ENCODE measurements at regions not wholly inside any gene's neighbourhood (a gene's known extent, or its start where the extent isn't known, plus 50 kb on each side); places are given as distances from the start of the nearest gene placed in this dataset.

- CTCF ChIA-PET = no interaction called here
- Histone ChIP-seq H3K4me3 (ENCODE audit: low read depth, low read length) (no peak overlapping the region), H3K36me3 (ENCODE audit: control insufficient read depth in 2 of 2, insufficient read depth in 1 of 2, low read length in 2 of 2) (no peaks in the 10 kb centered on the region), H3K9me3 (ENCODE audit: control insufficient read depth, insufficient read depth, low read depth, low read length) (no peaks in the 10 kb centered on the region), H3K27ac (ENCODE audit: extremely low read depth, low read depth, low read length) (no peak overlapping the region), H3K4me1 (ENCODE audit: control insufficient read depth, insufficient read depth, low read length) (no peaks in the 10 kb centered on the region)
- no peak for TF ChIP-seq ZNF146 (tag by site-specific recombination; IDR thresholded peaks at IDR 0.05)
- TF ChIP-seq, protein P1, sequence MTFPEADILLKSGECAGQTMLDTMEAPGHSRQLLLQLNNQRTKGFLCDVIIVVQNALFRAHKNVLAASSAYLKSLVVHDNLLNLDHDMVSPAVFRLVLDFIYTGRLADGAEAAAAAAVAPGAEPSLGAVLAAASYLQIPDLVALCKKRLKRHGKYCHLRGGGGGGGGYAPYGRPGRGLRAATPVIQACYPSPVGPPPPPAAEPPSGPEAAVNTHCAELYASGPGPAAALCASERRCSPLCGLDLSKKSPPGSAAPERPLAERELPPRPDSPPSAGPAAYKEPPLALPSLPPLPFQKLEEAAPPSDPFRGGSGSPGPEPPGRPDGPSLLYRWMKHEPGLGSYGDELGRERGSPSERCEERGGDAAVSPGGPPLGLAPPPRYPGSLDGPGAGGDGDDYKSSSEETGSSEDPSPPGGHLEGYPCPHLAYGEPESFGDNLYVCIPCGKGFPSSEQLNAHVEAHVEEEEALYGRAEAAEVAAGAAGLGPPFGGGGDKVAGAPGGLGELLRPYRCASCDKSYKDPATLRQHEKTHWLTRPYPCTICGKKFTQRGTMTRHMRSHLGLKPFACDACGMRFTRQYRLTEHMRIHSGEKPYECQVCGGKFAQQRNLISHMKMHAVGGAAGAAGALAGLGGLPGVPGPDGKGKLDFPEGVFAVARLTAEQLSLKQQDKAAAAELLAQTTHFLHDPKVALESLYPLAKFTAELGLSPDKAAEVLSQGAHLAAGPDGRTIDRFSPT (tag by site-specific recombination; IDR thresholded peaks at IDR 0.05) = no peak
- POLR2A ChIA-PET = no interaction called here
These were observed 119.2 kb downstream of the DDX53 start for GRCh38 chrX:23118890-23119527.

DNA sequence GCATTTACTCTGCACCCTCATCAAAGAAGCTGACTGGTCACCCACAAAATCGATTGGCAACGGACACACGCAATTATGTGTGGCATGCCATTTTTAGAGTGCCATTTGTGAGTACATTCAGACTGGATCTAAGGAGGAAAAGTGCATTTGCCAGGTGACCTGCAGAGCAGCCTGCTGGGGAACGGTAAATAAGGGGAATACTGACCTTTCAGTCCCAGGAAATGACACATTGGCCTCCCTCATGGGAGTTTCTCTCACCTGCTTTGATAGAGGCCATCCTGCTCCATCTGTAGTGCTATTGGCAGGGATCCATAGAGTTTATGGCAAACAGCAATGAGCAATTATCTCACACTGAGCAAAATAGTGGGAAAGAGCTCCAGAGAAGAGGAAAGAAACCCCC lies 127.8 kb downstream of the DDX53 start:
- ChIA-PET POLR2A (no interaction called here), CTCF (interaction anchor here (1.0 kb wide), 1 partner anchor 41 kb away, joined by 4 read pairs; no protein-coding TSS in a partner anchor)
- TF ChIP-seq ZSCAN30 (tag by site-specific recombination; IDR thresholded peaks at IDR 0.05) = no peak
- TF ChIP-seq, protein P2, sequence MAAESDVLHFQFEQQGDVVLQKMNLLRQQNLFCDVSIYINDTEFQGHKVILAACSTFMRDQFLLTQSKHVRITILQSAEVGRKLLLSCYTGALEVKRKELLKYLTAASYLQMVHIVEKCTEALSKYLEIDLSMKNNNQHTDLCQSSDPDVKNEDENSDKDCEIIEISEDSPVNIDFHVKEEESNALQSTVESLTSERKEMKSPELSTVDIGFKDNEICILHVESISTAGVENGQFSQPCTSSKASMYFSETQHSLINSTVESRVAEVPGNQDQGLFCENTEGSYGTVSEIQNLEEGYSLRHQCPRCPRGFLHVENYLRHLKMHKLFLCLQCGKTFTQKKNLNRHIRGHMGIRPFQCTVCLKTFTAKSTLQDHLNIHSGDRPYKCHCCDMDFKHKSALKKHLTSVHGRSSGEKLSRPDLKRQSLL (tag by site-specific recombination; IDR thresholded peaks at IDR 0.05) = no peak
- TF ChIP-seq ZNF169 (tag by site-specific recombination; IDR thresholded peaks at IDR 0.05) = no peak
- no peak for TF ChIP-seq ZNF426 (tag by site-specific recombination; IDR thresholded peaks at IDR 0.05)
- no peak for TF ChIP-seq ZNF530 (tag by site-specific recombination; IDR thresholded peaks at IDR 0.05; ENCODE audit: low read depth)
- TF ChIP-seq, protein P3, sequence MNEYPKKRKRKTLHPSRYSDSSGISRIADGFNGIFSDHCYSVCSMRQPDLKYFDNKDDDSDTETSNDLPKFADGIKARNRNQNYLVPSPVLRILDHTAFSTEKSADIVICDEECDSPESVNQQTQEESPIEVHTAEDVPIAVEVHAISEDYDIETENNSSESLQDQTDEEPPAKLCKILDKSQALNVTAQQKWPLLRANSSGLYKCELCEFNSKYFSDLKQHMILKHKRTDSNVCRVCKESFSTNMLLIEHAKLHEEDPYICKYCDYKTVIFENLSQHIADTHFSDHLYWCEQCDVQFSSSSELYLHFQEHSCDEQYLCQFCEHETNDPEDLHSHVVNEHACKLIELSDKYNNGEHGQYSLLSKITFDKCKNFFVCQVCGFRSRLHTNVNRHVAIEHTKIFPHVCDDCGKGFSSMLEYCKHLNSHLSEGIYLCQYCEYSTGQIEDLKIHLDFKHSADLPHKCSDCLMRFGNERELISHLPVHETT (tag by site-specific recombination; IDR thresholded peaks at IDR 0.05) = no peak
- TF ChIP-seq ZNF16 (tag by site-specific recombination; IDR thresholded peaks at IDR 0.05; ENCODE audit: low read depth) = no peak
- no peak for TF ChIP-seq ZNF626 (tag by site-specific recombination; IDR thresholded peaks at IDR 0.05)
- TF ChIP-seq ZBTB1 (tag by site-specific recombination; IDR thresholded peaks at IDR 0.05) = no peak
- TF ChIP-seq ZNF350 (tag by site-specific recombination; IDR thresholded peaks at IDR 0.05) = no peak
- TF ChIP-seq HOXC10 (CRISPR knock-in tag; IDR thresholded peaks at IDR 0.05) = no peak
- no peak for TF ChIP-seq ZNF529 (tag by site-specific recombination; IDR thresholded peaks at IDR 0.05; ENCODE audit: insufficient replicate concordance)
- no peak for TF ChIP-seq PRDM1 (tag by site-specific recombination; IDR thresholded peaks at IDR 0.05)

DNA sequence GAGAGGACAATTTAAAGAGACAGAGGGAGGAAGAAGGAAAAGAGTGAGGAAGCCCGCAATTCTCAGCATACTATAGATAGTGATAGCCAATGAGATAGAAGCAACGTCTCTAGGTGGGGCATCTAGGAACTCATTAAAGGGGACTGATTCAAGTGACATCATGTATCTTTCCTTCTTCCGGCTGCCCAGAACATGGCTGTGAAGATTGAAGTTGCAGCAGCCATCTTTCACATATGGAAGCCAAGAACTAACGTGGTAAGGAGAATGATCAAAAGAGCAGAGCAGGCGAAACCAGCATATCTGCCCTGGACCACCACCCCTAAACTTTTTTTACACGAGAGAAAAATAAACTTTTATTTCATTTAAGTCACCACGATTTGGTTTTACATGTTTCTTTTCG lies 133.8 kb downstream of the DDX53 start:
- Histone ChIP-seq H3K27ac (ENCODE audit: extremely low read depth, low read depth, low read length) (no peak overlapping the region), H3K9me3 (ENCODE audit: control insufficient read depth, insufficient read depth, low read depth, low read length) (no peaks in the 10 kb centered on the region), H3K4me1 (ENCODE audit: control insufficient read depth, insufficient read depth, low read length) (no peaks in the 10 kb centered on the region), H3K36me3 (ENCODE audit: control insufficient read depth in 2 of 2, insufficient read depth in 1 of 2, low read length in 2 of 2) (no peaks in the 10 kb centered on the region), H3K4me3 (ENCODE audit: low read depth, low read length) (no peak overlapping the region)
- ChIA-PET CTCF (no interaction called here), POLR2A (no interaction called here)
- no peak for TF ChIP-seq BCL11B (tag by site-specific recombination; IDR thresholded peaks at IDR 0.05; ENCODE audit: low read depth)
- no peak for TF ChIP-seq HOXD13 (CRISPR knock-in tag; IDR thresholded peaks at IDR 0.05; ENCODE audit: borderline replicate concordance)
- TF ChIP-seq, protein P4, sequence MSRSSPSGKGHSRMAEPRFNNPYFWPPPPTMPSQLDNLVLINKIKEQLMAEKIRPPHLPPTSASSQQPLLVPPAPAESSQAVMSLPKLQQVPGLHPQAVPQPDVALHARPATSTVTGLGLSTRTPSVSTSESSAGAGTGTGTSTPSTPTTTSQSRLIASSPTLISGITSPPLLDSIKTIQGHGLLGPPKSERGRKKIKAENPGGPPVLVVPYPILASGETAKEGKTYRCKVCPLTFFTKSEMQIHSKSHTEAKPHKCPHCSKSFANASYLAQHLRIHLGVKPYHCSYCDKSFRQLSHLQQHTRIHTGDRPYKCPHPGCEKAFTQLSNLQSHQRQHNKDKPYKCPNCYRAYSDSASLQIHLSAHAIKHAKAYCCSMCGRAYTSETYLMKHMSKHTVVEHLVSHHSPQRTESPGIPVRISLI (tag by site-specific recombination; IDR thresholded peaks at IDR 0.05) = no peak
- no peak for TF ChIP-seq ZNF610 (tag by site-specific recombination; IDR thresholded peaks at IDR 0.05; ENCODE audit: borderline replicate concordance)
- TF ChIP-seq, protein P5, sequence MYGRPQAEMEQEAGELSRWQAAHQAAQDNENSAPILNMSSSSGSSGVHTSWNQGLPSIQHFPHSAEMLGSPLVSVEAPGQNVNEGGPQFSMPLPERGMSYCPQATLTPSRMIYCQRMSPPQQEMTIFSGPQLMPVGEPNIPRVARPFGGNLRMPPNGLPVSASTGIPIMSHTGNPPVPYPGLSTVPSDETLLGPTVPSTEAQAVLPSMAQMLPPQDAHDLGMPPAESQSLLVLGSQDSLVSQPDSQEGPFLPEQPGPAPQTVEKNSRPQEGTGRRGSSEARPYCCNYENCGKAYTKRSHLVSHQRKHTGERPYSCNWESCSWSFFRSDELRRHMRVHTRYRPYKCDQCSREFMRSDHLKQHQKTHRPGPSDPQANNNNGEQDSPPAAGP (tag by site-specific recombination; IDR thresholded peaks at IDR 0.05) = no peak
- no peak for TF ChIP-seq ZNF157 (tag by site-specific recombination; IDR thresholded peaks at IDR 0.05)
- TF ChIP-seq MEIS1 (CRISPR knock-in tag; IDR thresholded peaks at IDR 0.05; ENCODE audit: borderline replicate concordance) = no peak
- no peak for TF ChIP-seq ZNF571 (tag by site-specific recombination; IDR thresholded peaks at IDR 0.05)
- no peak for TF ChIP-seq PRDM6 (tag by site-specific recombination; IDR thresholded peaks at IDR 0.05)

More for the DNA sequence above, 127.8 kb downstream of the DDX53 start:
- no peak overlapping the region for H3K4me3 ChIP-seq (ENCODE audit: low read depth, low read length)
- no peaks in the 10 kb centered on the region for H3K9me3 ChIP-seq (ENCODE audit: control insufficient read depth, insufficient read depth, low read depth, low read length)
- no peak overlapping the region for H3K27ac ChIP-seq (ENCODE audit: extremely low read depth, low read depth, low read length)
- no peaks in the 10 kb centered on the region for H3K36me3 ChIP-seq (ENCODE audit: control insufficient read depth in 2 of 2, insufficient read depth in 1 of 2, low read length in 2 of 2)
- H3K4me1 ChIP-seq (ENCODE audit: control insufficient read depth, insufficient read depth, low read length) = no peaks in the 10 kb centered on the region

Data from HEK293 (cell line).